ENCODE measurements at regions not wholly inside any gene's neighbourhood (a gene's known extent, or its start where the extent isn't known, plus 50 kb on each side); places are given as distances from the start of the nearest gene placed in this dataset.

GRCh38 chr11:11056749-11057471, 199.1 kb upstream of the ZBED5 start:
- intact Hi-C loops (cut with micrococcal nuclease; ENCODE audit: unreplicated experiment): no loop called here
- no TSS peak for BruUV-seq (replicated peaks)
- no peaks in the 10 kb centered on the region for H3K4me1 ChIP-seq (ENCODE audit: insufficient read depth, low read length, poor library complexity, severe bottlenecking)
- H3K4me3 ChIP-seq (ENCODE audit: low read depth, low read length, poor library complexity, severe bottlenecking): no peak overlapping the region
- no peaks in the 10 kb centered on the region for H3K9me3 ChIP-seq (ENCODE audit: low read depth, low read length, poor library complexity, severe bottlenecking)
- peaks cover 8% of the 10 kb centered on the region for H3K27me3 ChIP-seq (replicated peaks; ENCODE audit: insufficient read depth, low read depth, low read length, poor library complexity)
- TF ChIP-seq CTCF (conservative IDR thresholded peaks at IDR 0.05; ENCODE audit: low read depth, low read length) (no peak), EZH2 (IDR thresholded peaks at IDR 0.05; ENCODE audit: borderline replicate concordance, low read depth, low read length, poor library complexity, severe bottlenecking) (no peak)
- H3K36me3 ChIP-seq (ENCODE audit: insufficient read depth, low read length, poor library complexity, severe bottlenecking): no peaks in the 10 kb centered on the region
- no peak for DNase-seq (ENCODE audit: low spot score)
- ChIA-PET CTCF (no interaction called here), POLR2A (ENCODE audit: low non-redundant PET) (no interaction called here)
- no peak overlapping the region for H3K27ac ChIP-seq (ENCODE audit: low read depth, low read length, poor library complexity, severe bottlenecking)

- ChIA-PET POLR2A (ENCODE audit: low non-redundant PET) (no interaction called here), CTCF (no interaction called here)
- Histone ChIP-seq H3K4me3 (ENCODE audit: low read depth, low read length, poor library complexity, severe bottlenecking) (no peak overlapping the region), H3K36me3 (ENCODE audit: insufficient read depth, low read length, poor library complexity, severe bottlenecking) (no peaks in the 10 kb centered on the region), H3K9me3 (ENCODE audit: low read depth, low read length, poor library complexity, severe bottlenecking) (no peaks in the 10 kb centered on the region), H3K27me3 (replicated peaks; ENCODE audit: insufficient read depth, low read depth, low read length, poor library complexity) (peaks cover 8% of the 10 kb centered on the region), H3K27ac (ENCODE audit: low read depth, low read length, poor library complexity, severe bottlenecking) (no peak overlapping the region), H3K4me1 (ENCODE audit: insufficient read depth, low read length, poor library complexity, severe bottlenecking) (no peaks in the 10 kb centered on the region)
- no TSS peak for BruUV-seq (replicated peaks)
- intact Hi-C loops (cut with micrococcal nuclease; ENCODE audit: unreplicated experiment): no loop called here
- TF ChIP-seq EZH2 (IDR thresholded peaks at IDR 0.05; ENCODE audit: borderline replicate concordance, low read depth, low read length, poor library complexity, severe bottlenecking) (no peak), CTCF (conservative IDR thresholded peaks at IDR 0.05; ENCODE audit: low read depth, low read length) (no peak)
- no peak for DNase-seq (ENCODE audit: low spot score)
Measured at GRCh38 chr11:11056316-11056715, 198.5 kb upstream of the ZBED5 start.

- intact Hi-C loops (cut with micrococcal nuclease; ENCODE audit: unreplicated experiment): no loop called here
Measured at GRCh38 chr11:11047851-11048610, 190.2 kb upstream of the ZBED5 start.

More at GRCh38 chr11:11047851-11048610, 190.2 kb upstream of the ZBED5 start:
- Histone ChIP-seq H3K27me3 (replicated peaks; ENCODE audit: insufficient read depth, low read depth, low read length, poor library complexity) (no peaks in the 10 kb centered on the region), H3K4me1 (ENCODE audit: insufficient read depth, low read length, poor library complexity, severe bottlenecking) (no peaks in the 10 kb centered on the region), H3K36me3 (ENCODE audit: insufficient read depth, low read length, poor library complexity, severe bottlenecking) (no peaks in the 10 kb centered on the region), H3K4me3 (ENCODE audit: low read depth, low read length, poor library complexity, severe bottlenecking) (no peak overlapping the region), H3K9me3 (ENCODE audit: low read depth, low read length, poor library complexity, severe bottlenecking) (no peaks in the 10 kb centered on the region), H3K27ac (ENCODE audit: low read depth, low read length, poor library complexity, severe bottlenecking) (no peak overlapping the region)
- DNase-seq (ENCODE audit: low spot score): no peak
- no TSS peak for BruUV-seq (replicated peaks)
- POLR2A ChIA-PET (ENCODE audit: low non-redundant PET): no interaction called here
- TF ChIP-seq EZH2 (IDR thresholded peaks at IDR 0.05; ENCODE audit: borderline replicate concordance, low read depth, low read length, poor library complexity, severe bottlenecking) (no peak), CTCF (conservative IDR thresholded peaks at IDR 0.05; ENCODE audit: low read depth, low read length) (no peak)
- CTCF ChIA-PET: no interaction called here

Data from A673 (cell line).